OCI-LY1 (cell line): ENCODE measurements at regions not wholly inside any gene's neighbourhood (a gene's known extent, or its start where the extent isn't known, plus 50 kb on each side); places are given as distances from the start of the nearest gene placed in this dataset.

ENCODE experiments used
- CTCF ChIP-seq: fragments of 200-600 bp; sonication (generic), shearing (Covaris generic); IDR thresholded peaks from 2 replicates; pipeline ENCODE4 v1.5.1; 2017; ENCODE audit warnings: mild to moderate bottlenecking, antibody characterized with exemption, low read length, moderate library complexity, mixed read lengths
- EZH2 ChIP-seq: fragments of 200-600 bp; sonication (generic), shearing (Covaris generic); IDR thresholded peaks from 2 replicates; pipeline ENCODE4 v1.8.0; 2017; ENCODE audit warnings: borderline replicate concordance, mixed run types, mild to moderate bottlenecking, antibody characterized with exemption, low read length, moderate library complexity, mixed read lengths

GRCh38 chr13:79621902-79622301 is 140.9 kb downstream of the NDFIP2 start:
- TF ChIP-seq CTCF (no peak), EZH2 (no peak)
